NCI-H146 treated with DMSO at 0.1 percent for 48 hours (cell line): ENCODE measurements at regions not wholly inside any gene's neighbourhood (a gene's known extent, or its start where the extent isn't known, plus 50 kb on each side); places are given as distances from the start of the nearest gene placed in this dataset.

Experiments
- DNase-seq: peaks from one replicate; lab custom pipeline; 2025; ENCODE audit not compliant: unreplicated experiment; lab: John Stamatoyannopoulos, UW

GRCh38 chr2:176597916-176598315 is 328.7 kb downstream of the MTX2 start:
- no peak for DNase-seq

GRCh38 chr2:176598351-176598750 is 329.1 kb downstream of the MTX2 start:
- no peak for DNase-seq

GRCh38 chr2:176599796-176600485 is 330.7 kb downstream of the MTX2 start:
- DNase-seq, result no peak

- no peak for DNase-seq
Measured at GRCh38 chr2:176601066-176601465, 331.8 kb downstream of the MTX2 start.

GRCh38 chr2:176612036-176612435 is 342.8 kb downstream of the MTX2 start:
- no peak for DNase-seq

GRCh38 chr2:176612736-176613135 is 343.5 kb downstream of the MTX2 start:
- no peak for DNase-seq

- no peak for DNase-seq
Measured at GRCh38 chr2:176613323-176613987, 344.2 kb downstream of the MTX2 start.

GRCh38 chr2:176614049-176614448 is 344.8 kb downstream of the MTX2 start:
- DNase-seq, result no peak

GRCh38 chr2:176614930-176615329 is 345.7 kb downstream of the MTX2 start:
- no peak for DNase-seq

- DNase-seq, result no peak
Measured at GRCh38 chr2:176619504-176619903, 350.3 kb downstream of the MTX2 start.

- DNase-seq, result no peak
Measured at GRCh38 chr2:176621350-176621749, 352.1 kb downstream of the MTX2 start.

- no peak for DNase-seq
Measured at GRCh38 chr2:176622792-176623191, 353.6 kb downstream of the MTX2 start.

GRCh38 chr2:176626796-176627195 is 357.6 kb downstream of the MTX2 start:
- DNase-seq, result no peak

- no peak for DNase-seq
Measured at GRCh38 chr2:176628438-176628837, 359.2 kb downstream of the MTX2 start.

GRCh38 chr2:176633754-176634153 is 364.5 kb downstream of the MTX2 start:
- DNase-seq, result no peak

GRCh38 chr2:176636401-176636800 is 367.2 kb downstream of the MTX2 start:
- no peak for DNase-seq

GRCh38 chr2:176637142-176637485 is 367.9 kb downstream of the MTX2 start:
- peak; percentile 31 for DNase-seq

GRCh38 chr2:176637486-176638166 is 368.4 kb downstream of the MTX2 start:
- DNase-seq, result peak; percentile 31

- DNase-seq, result peak; percentile 25
Measured at GRCh38 chr2:176638167-176639015, 369.1 kb downstream of the MTX2 start.

GRCh38 chr2:176639016-176639343 is 369.7 kb downstream of the MTX2 start:
- DNase-seq, result no peak

GRCh38 chr2:176639671-176640070 is 370.4 kb downstream of the MTX2 start:
- no peak for DNase-seq

- no peak for DNase-seq
Measured at GRCh38 chr2:176641436-176641835, 372.2 kb downstream of the MTX2 start.
